HepG2 (cell line): ENCODE measurements at regions not wholly inside any gene's neighbourhood (a gene's known extent, or its start where the extent isn't known, plus 50 kb on each side); places are given as distances from the start of the nearest gene placed in this dataset.

ENCODE experiments used
- BHLHE40 ChIP-seq: IDR thresholded peaks from 2 replicates; pipeline ENCODE4 v1.6.1; 2011; ENCODE audit warnings: low read length, improper control_type of control experiment
- CEBPB ChIP-seq: IDR thresholded peaks from 2 replicates; pipeline ENCODE4 v1.6.1; 2011; ENCODE audit warnings: low read depth, low read length, improper control_type of control experiment, borderline replicate concordance
- DMAP1 ChIP-seq: IDR thresholded peaks from 2 replicates; pipeline ENCODE4 v1.6.1; 2016
- GZF1 ChIP-seq: sonication (generic); formaldehyde crosslinking; IDR thresholded peaks from 2 replicates; pipeline ENCODE4 v1.5.1; 2020; ENCODE audit warnings: mild to moderate bottlenecking, missing genetic modification reagents
- MZF1 ChIP-seq: sonication (generic); formaldehyde crosslinking; IDR thresholded peaks from 2 replicates; pipeline ENCODE4 v1.8.1; 2023; ENCODE audit warnings: mild to moderate bottlenecking, missing genetic modification reagents, borderline replicate concordance
- NAIF1 ChIP-seq: sonication (generic); formaldehyde crosslinking; IDR thresholded peaks from 2 replicates; pipeline ENCODE4 v1.5.0; 2020; ENCODE audit warnings: mild to moderate bottlenecking, missing genetic modification reagents, borderline replicate concordance
- NCOA2 ChIP-seq: sonication (generic); formaldehyde crosslinking; IDR thresholded peaks from 2 replicates; pipeline ENCODE4 v1.8.0; 2022; ENCODE audit warnings: inconsistent platforms
- NRL ChIP-seq: sonication (generic); formaldehyde crosslinking; IDR thresholded peaks from 2 replicates; pipeline ENCODE4 v1.5.0; 2020; ENCODE audit warnings: missing genetic modification reagents, mild to moderate bottlenecking, moderate library complexity, borderline replicate concordance
- RBFOX2 ChIP-seq: fragments of 200-400 bp; formaldehyde crosslinking; IDR thresholded peaks from 2 replicates; pipeline ENCODE4 v1.6.1; 2017; ENCODE audit warnings: low read depth, mild to moderate bottlenecking, low read length
- SRSF1 ChIP-seq: fragments of 200-400 bp; formaldehyde crosslinking; optimal IDR thresholded peaks from 2 replicates; pipeline ENCODE3; 2017; ENCODE audit warnings: mild to moderate bottlenecking, low read depth, low read length, moderate library complexity
- TRAFD1 ChIP-seq: sonication (generic); formaldehyde crosslinking; IDR thresholded peaks from 2 replicates; pipeline ENCODE4 v1.5.1; 2020; ENCODE audit warnings: missing genetic modification reagents, mild to moderate bottlenecking, borderline replicate concordance
- ZBTB26 ChIP-seq: IDR thresholded peaks from 2 replicates; pipeline ENCODE4 v1.6.1; 2016; ENCODE audit warnings: missing compliant biosample characterization, missing genetic modification reagents, borderline replicate concordance
- ZBTB7B ChIP-seq: sonication (generic); formaldehyde crosslinking; IDR thresholded peaks from 2 replicates; pipeline ENCODE4 v1.4.0; 2020; ENCODE audit warnings: missing genetic modification reagents
- ZKSCAN8 ChIP-seq: IDR thresholded peaks from 2 replicates; pipeline ENCODE4 v1.6.1; 2016; ENCODE audit warnings: borderline replicate concordance, missing genetic modification reagents, missing compliant biosample characterization
- ZNF430 ChIP-seq: sonication (generic); formaldehyde crosslinking; IDR thresholded peaks from 2 replicates; pipeline ENCODE4 v1.9.0; 2021; ENCODE audit warnings: mild to moderate bottlenecking, missing genetic modification reagents
- ZNF556 ChIP-seq: sonication (generic); formaldehyde crosslinking; IDR thresholded peaks from 2 replicates; pipeline ENCODE4 v1.4.0; 2020; ENCODE audit warnings: mild to moderate bottlenecking, missing genetic modification reagents, borderline replicate concordance
- ZNF616 ChIP-seq: sonication (generic); formaldehyde crosslinking; IDR thresholded peaks from 2 replicates; pipeline ENCODE4 v1.5.0; 2020; ENCODE audit warnings: low read depth, mild to moderate bottlenecking, missing genetic modification reagents
- ZNF790 ChIP-seq: sonication (generic); formaldehyde crosslinking; IDR thresholded peaks from 2 replicates; pipeline ENCODE4 v1.8.0; 2022; ENCODE audit warnings: missing genetic modification reagents, mild to moderate bottlenecking, borderline replicate concordance
- ZNF850 ChIP-seq: sonication (generic); formaldehyde crosslinking; conservative IDR thresholded peaks from 2 replicates; pipeline ENCODE4 v1.9.0; 2021; ENCODE audit warnings: mild to moderate bottlenecking, missing genetic modification reagents
- ZUFSP ChIP-seq: sonication (generic); formaldehyde crosslinking; IDR thresholded peaks from 2 replicates; pipeline ENCODE4 v1.9.0; 2021; ENCODE audit warnings: missing genetic modification reagents, mild to moderate bottlenecking, borderline replicate concordance
- TF ChIP-seq, protein P1 (sequence below): sonication (generic); formaldehyde crosslinking; IDR thresholded peaks from 2 replicates; pipeline ENCODE4 v1.5.1; 2020; ENCODE audit warnings: mild to moderate bottlenecking, missing genetic modification reagents, borderline replicate concordance
- TF ChIP-seq, protein P2 (sequence below): sonication (generic); formaldehyde crosslinking; IDR thresholded peaks from 2 replicates; pipeline ENCODE4 v1.8.0; 2022; ENCODE audit warnings: missing genetic modification reagents, mild to moderate bottlenecking, inconsistent platforms, borderline replicate concordance
- TF ChIP-seq, protein P3 (sequence below): IDR thresholded peaks from 2 replicates; pipeline ENCODE4 v1.6.1; 2012; ENCODE audit warnings: inconsistent platforms

DNA sequence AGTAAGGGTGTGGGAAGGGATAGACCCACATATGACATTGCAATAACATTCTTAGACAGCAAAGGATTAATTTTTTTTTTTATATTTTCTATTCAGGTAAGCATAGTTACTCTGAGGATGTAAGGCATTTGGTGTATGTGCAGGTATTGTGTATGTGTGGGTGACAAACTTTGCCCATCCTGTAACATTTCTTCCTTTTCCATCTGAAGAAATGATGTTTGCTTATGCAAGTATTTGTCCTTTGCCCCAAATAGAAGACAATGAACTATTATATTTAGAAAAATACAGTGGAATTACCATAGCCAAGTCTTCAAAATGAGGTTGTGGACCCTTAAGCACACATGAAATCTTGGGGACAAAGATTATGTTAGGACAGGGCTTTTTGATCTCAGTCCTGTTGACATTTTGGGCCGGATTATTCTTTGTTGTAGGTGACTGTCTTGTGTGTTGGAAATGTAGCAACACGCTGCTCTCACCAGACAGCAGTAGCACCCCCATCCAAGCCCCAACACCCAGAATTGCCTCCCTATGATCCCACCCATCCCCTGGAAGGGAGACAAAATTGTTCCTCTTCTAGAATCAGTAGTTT lies 1244.7 kb downstream of the STIM2 start (continued):
- TF ChIP-seq, protein P1, sequence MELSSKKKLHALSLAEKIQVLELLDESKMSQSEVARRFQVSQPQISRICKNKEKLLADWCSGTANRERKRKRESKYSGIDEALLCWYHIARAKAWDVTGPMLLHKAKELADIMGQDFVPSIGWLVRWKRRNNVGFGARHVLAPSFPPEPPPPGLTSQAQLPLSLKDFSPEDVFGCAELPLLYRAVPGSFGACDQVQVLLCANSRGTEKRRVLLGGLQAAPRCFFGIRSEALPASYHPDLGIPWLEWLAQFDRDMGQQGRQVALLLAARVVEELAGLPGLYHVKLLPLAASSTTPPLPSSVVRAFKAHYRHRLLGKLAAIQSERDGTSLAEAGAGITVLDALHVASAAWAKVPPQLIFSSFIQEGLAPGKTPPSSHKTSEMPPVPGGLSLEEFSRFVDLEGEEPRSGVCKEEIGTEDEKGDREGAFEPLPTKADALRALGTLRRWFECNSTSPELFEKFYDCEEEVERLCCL (CRISPR knock-in tag), result no peak
- TF ChIP-seq DMAP1 (CRISPR knock-in tag) (no peak), ZNF850 (CRISPR knock-in tag) (no peak), ZKSCAN8 (no peak), NAIF1 (no peak), ZUFSP (CRISPR knock-in tag) (no peak), RBFOX2 (no peak), ZNF790 (CRISPR knock-in tag) (no peak), CEBPB (peak; percentile 55; the same call in 1 of the 2 replicates), ZNF556 (CRISPR knock-in tag) (no peak), GZF1 (CRISPR knock-in tag) (no peak), NCOA2 (peak; percentile 59; the same call in 1 of the 2 replicates), ZBTB26 (CRISPR knock-in tag) (no peak), NRL (CRISPR knock-in tag) (no peak), SRSF1 (no peak), ZBTB7B (0 out of 2 replicates have a peak, but pooled peaks have one; percentile 59), ZNF616 (no peak), TRAFD1 (CRISPR knock-in tag) (no peak), ZNF430 (CRISPR knock-in tag) (no peak), BHLHE40 (peak; percentile 28; the same call in 1 of the 2 replicates), MZF1 (CRISPR knock-in tag) (no peak)
- TF ChIP-seq, protein P2, sequence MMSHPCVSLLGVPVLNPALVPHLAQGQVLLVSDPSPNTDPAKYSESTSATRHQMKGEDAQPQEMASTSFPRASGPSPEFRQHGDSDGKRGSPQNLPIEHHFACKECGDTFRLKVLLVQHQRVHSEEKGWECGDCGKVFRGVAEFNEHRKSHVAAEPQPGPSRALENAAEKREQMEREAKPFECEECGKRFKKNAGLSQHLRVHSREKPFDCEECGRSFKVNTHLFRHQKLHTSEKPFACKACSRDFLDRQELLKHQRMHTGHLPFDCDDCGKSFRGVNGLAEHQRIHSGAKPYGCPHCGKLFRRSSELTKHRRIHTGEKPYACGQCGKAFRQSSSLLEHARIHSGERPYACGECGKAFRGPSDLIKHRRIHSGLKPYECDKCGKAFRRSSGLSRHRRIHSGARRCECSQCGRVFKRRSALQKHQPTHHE, result no peak
- TF ChIP-seq, protein P3, sequence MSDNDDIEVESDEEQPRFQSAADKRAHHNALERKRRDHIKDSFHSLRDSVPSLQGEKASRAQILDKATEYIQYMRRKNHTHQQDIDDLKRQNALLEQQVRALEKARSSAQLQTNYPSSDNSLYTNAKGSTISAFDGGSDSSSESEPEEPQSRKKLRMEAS, result peak; percentile 33; the same call in 1 of the 2 replicates
